SK-N-SH (cell line): ENCODE measurements at regions not wholly inside any gene's neighbourhood (a gene's known extent, or its start where the extent isn't known, plus 50 kb on each side); places are given as distances from the start of the nearest gene placed in this dataset.
"Not testable (repeated sequence)": the region's sequence is repeated elsewhere in the genome, so short reads cannot be mapped to it uniquely, and the experiment has no call there.

Experiments
- CTCF ChIA-PET: fragments of 300-600, 350-600 bp; formaldehyde crosslinking; extraction: SDS; loops from one replicate; lab custom pipeline; 2021; lab: Yijun Ruan, JAX
- POLR2A ChIA-PET: fragments of 350-600 bp; sonication (Branson Sonifier 250); formaldehyde crosslinking; extraction: SDS; loops from one replicate; lab custom pipeline; 2020; ENCODE audit warnings: antibody characterized with exemption, inconsistent platforms; lab: Yijun Ruan, JAX
- DNase-seq: peaks from one replicate; pipeline ENCODE4 v3.0.0; 2012
- H2AFZ ChIP-seq: fragments of 200-600 bp; sonication (generic); 2 replicates; pipeline ENCODE4 v1.8.1; 2016; ENCODE audit warnings: antibody characterized with exemption, mild to moderate bottlenecking, low read depth
- H3F3A ChIP-seq: fragments of 200-600 bp; sonication (generic); replicated peaks from 2 replicates; pipeline ENCODE3; 2016; ENCODE audit warnings: antibody characterized with exemption, mild to moderate bottlenecking; ENCODE audit not compliant: insufficient read depth
- H3K27ac ChIP-seq, 2 experiments: fragments of 200-500 bp in 1 of 2; fragments of 200-600 bp in 1 of 2; sonication (Bioruptor generic) in 1 of 2; sonication (generic), shearing (Covaris generic) in 1 of 2; 2 replicates each; pipeline versions ENCODE4 v1.5.1 to v1.6.1; 2014 to 2016; ENCODE audit warnings: low read depth in 2 of 2, inconsistent platforms in 1 of 2, low read length in 1 of 2, mild to moderate bottlenecking in 1 of 2, mixed read lengths in 1 of 2
- H3K27me3 ChIP-seq: fragments of 200-600 bp; sonication (generic), shearing (Covaris generic); 2 replicates; pipeline ENCODE4 v1.6.1; 2016; ENCODE audit warnings: mixed run types; ENCODE audit not compliant: insufficient read depth
- H3K36me3 ChIP-seq, 2 experiments: fragments of 200-500 bp in 1 of 2; fragments of 200-600 bp in 1 of 2; sonication (Bioruptor generic) in 1 of 2; sonication (generic) in 1 of 2; replicated peaks in 1 of 2; 2 replicates each; pipeline versions ENCODE3 to v1.5.1; 2014 to 2016; ENCODE audit warnings: low read length in 1 of 2, mild to moderate bottlenecking in 1 of 2; ENCODE audit not compliant: insufficient read depth in 2 of 2, control insufficient read depth in 1 of 2
- H3K4me1 ChIP-seq, 2 experiments: fragments of 200-500 bp in 1 of 2; fragments of 200-600 bp in 1 of 2; sonication (Bioruptor generic) in 1 of 2; sonication (generic), shearing (Covaris generic) in 1 of 2; 2 replicates each; pipeline versions ENCODE4 v1.5.1 to v1.6.1; 2014 to 2016; ENCODE audit warnings: low read depth in 1 of 2, low read length in 1 of 2, mixed run types in 1 of 2; ENCODE audit not compliant: insufficient read depth in 2 of 2, control insufficient read depth in 1 of 2
- H3K4me2 ChIP-seq: fragments of 200-600 bp; sonication (generic), shearing (Covaris generic); 2 replicates; pipeline ENCODE4 v1.6.1; 2017; ENCODE audit warnings: mixed run types
- H3K4me3 ChIP-seq, 2 experiments: fragments of 200-500 bp in 1 of 2; fragments of 200-600 bp in 1 of 2; sonication (Bioruptor generic) in 1 of 2; sonication (generic), shearing (Covaris generic) in 1 of 2; 2 replicates each; pipeline versions ENCODE4 v1.5.1 to v1.8.1; 2014 to 2016; ENCODE audit warnings: low read depth in 2 of 2, inconsistent platforms in 1 of 2, low read length in 1 of 2, mild to moderate bottlenecking in 1 of 2, mixed read lengths in 1 of 2, moderate library complexity in 1 of 2
- H3K79me2 ChIP-seq: fragments of 200-600 bp; sonication (generic); 2 replicates; pipeline ENCODE4 v1.8.1; 2017; ENCODE audit warnings: mild to moderate bottlenecking; ENCODE audit not compliant: insufficient read depth
- H3K9ac ChIP-seq: fragments of 200-600 bp; sonication (generic); 2 replicates; pipeline ENCODE4 v1.6.1; 2017; ENCODE audit warnings: mixed run types
- H3K9me2 ChIP-seq: fragments of 200-600 bp; sonication (generic); 2 replicates; pipeline ENCODE4 v1.6.1; 2017; ENCODE audit warnings: mixed run types
- H3K9me3 ChIP-seq: fragments of 200-600 bp; sonication (generic); 2 replicates; pipeline ENCODE4 v1.6.1; 2017; ENCODE audit warnings: mixed run types, mild to moderate bottlenecking, moderate library complexity
- H4K20me1 ChIP-seq: fragments of 200-600 bp; sonication (generic); 2 replicates; pipeline ENCODE4 v1.6.1; 2017; ENCODE audit warnings: mild to moderate bottlenecking, mixed run types; ENCODE audit not compliant: insufficient read depth
- whole genome bisulfite sequencing: methylation state at CpG from one replicate; pipeline ENCODE4 v1.1.6; 2017; ENCODE audit warnings: low lambda C conversion rate; 5-methylcytosine and 5-hydroxymethylcytosine counted together

DNA sequence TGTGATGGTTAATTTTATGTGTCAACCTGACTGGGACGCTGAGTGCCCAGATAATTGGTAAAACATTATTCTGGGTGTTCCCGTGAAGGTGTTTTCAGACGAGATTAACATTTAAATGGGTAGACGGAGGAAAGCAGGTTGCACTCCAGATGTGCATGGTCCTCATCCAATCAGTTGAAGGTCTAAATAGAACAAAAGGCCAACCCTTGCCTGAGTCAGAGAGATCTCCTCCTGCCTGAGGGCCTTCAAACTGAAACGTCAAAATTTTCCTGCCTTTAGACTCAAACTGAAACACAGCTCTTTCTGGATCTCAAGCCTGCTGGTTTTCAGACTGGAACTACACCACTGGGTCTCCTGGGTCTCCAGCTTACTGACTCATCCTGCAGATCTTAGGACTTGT lies 73.5 kb downstream of the NPIPA8 start:
- H3F3A ChIP-seq, DNase-seq, H3K27ac ChIP-seq, H3K4me1 ChIP-seq, H2AFZ ChIP-seq, H3K4me2 ChIP-seq, H4K20me1 ChIP-seq, CTCF ChIA-PET, H3K9me2 ChIP-seq, POLR2A ChIA-PET, H3K36me3 ChIP-seq, H3K4me3 ChIP-seq, H3K9ac ChIP-seq, H3K9me3 ChIP-seq, H3K79me2 ChIP-seq, H3K27me3 ChIP-seq: not testable (repeated sequence)
- WGBS: no CpG with 5 or more reads among the region's 5 CpGs

GRCh38 chr16:18261848-18262247 lies 74.7 kb downstream of the NPIPA8 start:
- H3K79me2 ChIP-seq, H3K4me1 ChIP-seq, H3K9me3 ChIP-seq, H3F3A ChIP-seq, POLR2A ChIA-PET, H3K4me3 ChIP-seq, H2AFZ ChIP-seq, CTCF ChIA-PET, H3K4me2 ChIP-seq, H3K9me2 ChIP-seq, H3K27ac ChIP-seq, DNase-seq, H3K27me3 ChIP-seq, H4K20me1 ChIP-seq, H3K36me3 ChIP-seq, H3K9ac ChIP-seq: not testable (repeated sequence)
- 30% methylated on average over 2 of the region's 2 CpGs for WGBS

DNA sequence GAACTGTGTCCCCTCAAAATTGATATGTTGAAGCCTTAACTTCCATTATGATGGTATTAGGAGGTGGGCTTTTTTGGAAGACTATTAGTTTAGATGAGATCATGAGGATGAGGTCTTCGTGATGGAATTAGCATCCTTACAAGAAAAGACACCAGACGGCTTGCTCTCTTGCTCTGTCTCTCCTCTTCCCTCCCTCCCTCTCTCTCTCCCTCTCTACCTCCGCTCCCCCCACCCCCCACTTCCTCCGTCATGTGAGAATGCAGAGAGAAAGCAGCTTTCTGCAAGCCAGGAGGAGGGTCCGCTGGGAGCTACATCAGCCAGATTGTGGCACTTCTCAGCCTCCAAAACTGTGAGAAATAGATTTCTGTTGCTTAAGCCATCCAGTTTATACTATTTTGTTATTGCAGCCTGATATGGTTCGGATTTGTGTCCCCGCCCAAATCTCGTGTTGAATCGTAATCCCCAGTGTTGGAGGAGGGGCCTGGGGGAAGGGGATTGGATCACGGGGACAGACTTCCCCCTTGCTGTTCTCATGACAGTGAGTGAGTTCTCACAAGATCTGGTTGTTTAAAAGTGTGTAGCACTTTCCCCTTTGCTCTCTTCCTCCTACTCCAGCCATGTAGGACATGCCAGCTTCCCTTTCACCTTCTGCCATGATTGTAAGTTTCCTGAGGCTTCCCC lies 76.9 kb downstream of the NPIPA8 start:
- CTCF ChIA-PET, DNase-seq, H3K4me1 ChIP-seq, H3K36me3 ChIP-seq, POLR2A ChIA-PET, H3K9ac ChIP-seq, H3K4me2 ChIP-seq, H3K27me3 ChIP-seq, H4K20me1 ChIP-seq, H3K9me2 ChIP-seq, H3F3A ChIP-seq, H3K4me3 ChIP-seq, H2AFZ ChIP-seq, H3K27ac ChIP-seq, H3K79me2 ChIP-seq, H3K9me3 ChIP-seq: not testable (repeated sequence)
- 0% methylated on average over 1 of the region's 10 CpGs for WGBS

DNA sequence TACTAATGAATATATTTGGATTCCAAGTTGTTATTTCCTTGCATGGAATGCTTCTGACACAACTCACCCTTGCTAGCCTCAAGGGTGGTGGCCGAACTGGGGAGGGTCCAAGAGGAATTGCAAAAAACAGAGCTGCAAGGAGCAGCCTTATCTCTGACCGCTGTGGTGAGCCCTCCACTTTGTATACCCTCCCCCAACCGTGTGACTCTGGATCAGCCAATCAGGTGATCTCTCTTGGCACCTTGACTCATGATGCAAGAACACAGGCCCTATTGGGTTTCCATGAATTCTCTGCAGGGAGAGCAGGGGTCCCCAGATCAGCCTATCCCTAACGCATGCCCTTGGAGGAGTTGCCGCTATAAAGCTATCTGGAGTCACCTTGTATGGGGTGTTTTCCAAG lies 83.6 kb downstream of the NPIPA8 start:
- DNase-seq, H2AFZ ChIP-seq, POLR2A ChIA-PET, H3F3A ChIP-seq, H3K9ac ChIP-seq, H3K27me3 ChIP-seq, H3K4me2 ChIP-seq, H3K9me2 ChIP-seq, H3K36me3 ChIP-seq, H3K27ac ChIP-seq, H3K9me3 ChIP-seq, H4K20me1 ChIP-seq, H3K79me2 ChIP-seq, H3K4me3 ChIP-seq, H3K4me1 ChIP-seq, CTCF ChIA-PET: not testable (repeated sequence)
- WGBS: no CpG with 5 or more reads among the region's 5 CpGs

DNA sequence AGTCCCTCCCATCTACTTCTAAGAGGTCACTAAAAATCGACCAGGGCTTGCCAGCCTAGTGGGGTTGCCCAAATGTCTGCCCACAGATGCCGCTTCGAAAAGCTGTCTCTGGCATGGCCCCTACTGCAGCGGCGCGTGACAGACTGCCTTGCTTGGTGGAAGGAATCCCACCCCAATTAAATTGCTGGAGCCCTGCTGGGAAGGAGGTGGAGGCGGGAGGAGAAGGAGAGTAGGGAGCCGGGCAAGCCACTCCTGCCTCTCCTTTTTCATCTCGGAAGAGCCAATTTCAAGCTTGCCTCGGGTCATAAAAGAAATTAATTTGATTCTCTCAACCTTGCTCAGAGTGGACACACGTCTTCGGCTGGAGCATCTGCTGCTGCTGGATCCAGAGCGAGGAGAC lies 106.0 kb downstream of the NPIPA8 start:
- H3F3A ChIP-seq, DNase-seq, H3K27me3 ChIP-seq, H3K9me2 ChIP-seq, H3K9me3 ChIP-seq, H3K4me1 ChIP-seq, POLR2A ChIA-PET, CTCF ChIA-PET, H3K79me2 ChIP-seq, H3K36me3 ChIP-seq, H2AFZ ChIP-seq, H3K4me2 ChIP-seq, H3K9ac ChIP-seq, H3K4me3 ChIP-seq, H4K20me1 ChIP-seq, H3K27ac ChIP-seq: not testable (repeated sequence)
- WGBS: 49% methylated on average over 10 of the region's 13 CpGs

DNA sequence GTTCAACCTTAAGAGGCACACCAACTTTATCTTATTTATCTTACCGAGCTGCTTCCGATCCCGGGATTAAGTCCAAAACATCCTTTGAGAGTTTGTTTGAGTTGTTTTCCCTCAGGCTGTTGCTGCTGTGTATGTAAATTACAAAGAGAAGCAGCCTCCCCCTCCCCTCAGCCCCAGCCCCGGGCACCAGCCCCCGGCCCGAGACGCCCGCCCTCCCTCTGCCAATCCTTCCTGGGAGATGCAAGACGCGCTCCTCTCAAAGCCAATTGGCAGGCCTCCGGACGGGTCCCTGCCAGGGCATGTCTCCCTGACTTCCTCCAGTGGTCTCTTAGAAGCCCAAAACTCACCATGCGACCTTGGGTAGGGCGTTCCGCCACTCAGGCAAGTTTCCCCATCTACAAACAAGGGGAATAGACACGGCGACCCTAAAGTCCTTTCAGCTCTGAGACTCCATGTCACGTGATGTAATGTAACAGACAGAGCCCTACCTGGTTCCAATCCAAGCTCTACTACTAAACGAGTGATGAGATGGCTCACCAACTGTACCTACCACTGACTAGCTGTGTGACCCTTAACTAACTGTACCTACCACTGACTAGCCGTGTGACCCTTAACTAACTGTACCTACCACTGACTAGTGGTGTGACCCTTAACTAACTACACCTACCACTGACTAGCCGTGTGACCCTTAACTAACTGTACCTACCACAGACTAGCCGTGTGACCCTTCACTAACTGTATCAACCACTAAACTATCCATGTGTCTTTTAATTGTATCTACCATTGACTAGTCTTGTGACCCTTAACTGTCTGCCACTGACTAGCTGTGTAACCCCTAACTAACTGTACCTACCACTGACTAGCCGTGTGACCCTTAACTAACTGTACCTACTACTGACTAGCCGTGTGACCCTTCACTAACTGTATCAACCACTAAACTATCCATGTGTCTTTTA lies 114.2 kb downstream of the NPIPA8 start:
- H3K4me3 ChIP-seq, H2AFZ ChIP-seq, H3K27me3 ChIP-seq, H3K79me2 ChIP-seq, H3K4me2 ChIP-seq, H3K9me2 ChIP-seq, H3K36me3 ChIP-seq, H4K20me1 ChIP-seq, DNase-seq, H3K9me3 ChIP-seq, H3K9ac ChIP-seq, POLR2A ChIA-PET, H3K27ac ChIP-seq, H3F3A ChIP-seq, H3K4me1 ChIP-seq, CTCF ChIA-PET: not testable (repeated sequence)
- 24% methylated on average over 7 of the region's 24 CpGs for WGBS
